Vagina (tissue), 2 donors: ENCODE measurements at regions not wholly inside any gene's neighbourhood (a gene's known extent, or its start where the extent isn't known, plus 50 kb on each side); places are given as distances from the start of the nearest gene placed in this dataset.
"Not testable (repeated sequence)": the region's sequence is repeated elsewhere in the genome, so short reads cannot be mapped to it uniquely, and the experiment has no call there.

Experiments used
- DNase-seq, 2 donors: peaks; one replicate each; pipeline ENCODE4 v3.0.0-alpha.2; 2017; ENCODE audit errors: extremely low spot score in 2 of 2
- H3K27ac ChIP-seq: fragments of 200-600 bp; sonication (generic); one replicate; pipeline ENCODE4 v1.5.1; 2019
- H3K27me3 ChIP-seq: fragments of 200-600 bp; sonication (generic); one replicate; pipeline ENCODE4 v1.5.1; 2019
- H3K36me3 ChIP-seq, 2 donors: fragments of 200-600 bp; sonication (generic); one replicate each; pipeline ENCODE4 v1.5.1; 2017 to 2019
- H3K4me1 ChIP-seq: fragments of 200-600 bp; sonication (generic); one replicate; pipeline ENCODE4 v1.5.1; 2019
- H3K4me3 ChIP-seq, 2 donors: fragments of 200-600 bp; sonication (generic); 1 replicate in 1 of 2; 2 replicates in 1 of 2; pipeline ENCODE4 v1.5.1; 2016 to 2019
- H3K9me3 ChIP-seq: fragments of 200-600 bp; sonication (generic); one replicate; pipeline ENCODE4 v1.5.1; 2019
- CTCF ChIP-seq, 3 experiments: fragments of 450-650 bp in 2 of 3; fragments of 200-600 bp in 1 of 3; sonication (generic) in 1 of 3; IDR thresholded peaks; one replicate each; pipeline ENCODE4 v1.5.1; 2017 to 2019; ENCODE audit warnings: antibody characterized with exemption in 3 of 3, mild to moderate bottlenecking in 2 of 3, moderate library complexity in 2 of 3
- POLR2A ChIP-seq, 2 donors: fragments of 450-650 bp; IDR thresholded peaks; one replicate each; pipeline ENCODE4 v1.6.1; 2017; ENCODE audit warnings: antibody characterized with exemption in 2 of 2, mild to moderate bottlenecking in 2 of 2, moderate library complexity in 2 of 2
- POLR2AphosphoS5 ChIP-seq, 2 donors: sonication (generic); formaldehyde crosslinking; IDR thresholded peaks; one replicate each; pipeline ENCODE4 v1.9.0; 2017; ENCODE audit warnings: antibody characterized with exemption in 2 of 2, mild to moderate bottlenecking in 2 of 2, low read depth in 1 of 2; ENCODE audit not compliant: insufficient read depth in 1 of 2
- intact Hi-C: fragments of 100-400 bp; cut with DNase I; formaldehyde crosslinking; loops from one replicate; pipeline ENCODE4 v1.15.1; 2023

DNA sequence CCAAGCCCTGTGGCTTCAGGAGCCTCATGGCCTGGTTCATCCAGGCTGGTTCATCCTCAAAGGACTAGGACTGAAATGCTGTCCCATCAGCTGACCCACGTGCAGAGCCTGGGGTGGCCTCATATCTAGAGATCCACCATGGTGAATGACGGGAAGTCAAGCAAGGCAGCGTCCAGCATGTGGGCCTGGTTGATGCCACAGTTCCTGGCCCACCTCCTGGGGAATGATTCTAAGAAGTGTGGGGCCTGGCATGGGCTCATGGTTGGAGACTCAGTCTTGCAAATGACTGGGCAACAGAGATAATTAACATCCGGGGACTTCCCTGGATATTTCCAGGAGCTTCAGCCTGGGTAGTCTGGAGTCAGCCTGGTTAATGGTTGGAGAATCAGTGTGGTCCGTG lies 302.4 kb upstream of the SFSWAP start:
- intact Hi-C loops = no loop called here
- no peaks in the 10 kb centered on the region for H3K36me3 ChIP-seq
- DNase-seq = no peak
- H3K9me3 ChIP-seq = no peaks in the 10 kb centered on the region
- H3K4me1 ChIP-seq = peaks cover 7% of the 10 kb centered on the region
- no peak for TF ChIP-seq CTCF (IDR thresholded peaks at IDR 0.05)
- no peak for TF ChIP-seq POLR2AphosphoS5 (IDR thresholded peaks at IDR 0.05; ENCODE audit: insufficient read depth in 1 of 2, low read depth in 1 of 2)
- no peak for TF ChIP-seq POLR2A (IDR thresholded peaks at IDR 0.05)
- H3K27me3 ChIP-seq = no peaks in the 10 kb centered on the region
- no peak overlapping the region for H3K4me3 ChIP-seq
- peak overlapping the region; percentile 57 for H3K27ac ChIP-seq

- DNase-seq = no peak
- intact Hi-C loops = no loop called here
- Histone ChIP-seq H3K9me3 (no peaks in the 10 kb centered on the region), H3K4me3 (no peak overlapping the region), H3K36me3 (no peaks in the 10 kb centered on the region), H3K27me3 (no peaks in the 10 kb centered on the region), H3K27ac (peak overlapping the region; percentile 57), H3K4me1 (peaks cover 7% of the 10 kb centered on the region)
- no peak for TF ChIP-seq POLR2AphosphoS5 (IDR thresholded peaks at IDR 0.05; ENCODE audit: insufficient read depth in 1 of 2, low read depth in 1 of 2)
These were observed 301.7 kb upstream of the SFSWAP start for GRCh38 chr12:131409211-131409610.

- H3K36me3 ChIP-seq, DNase-seq, H3K4me1 ChIP-seq, intact Hi-C loops, H3K9me3 ChIP-seq, H3K27me3 ChIP-seq, H3K27ac ChIP-seq, H3K4me3 ChIP-seq: not testable (repeated sequence)
These were observed 299.1 kb upstream of the SFSWAP start for GRCh38 chr12:131411827-131412226.

DNA sequence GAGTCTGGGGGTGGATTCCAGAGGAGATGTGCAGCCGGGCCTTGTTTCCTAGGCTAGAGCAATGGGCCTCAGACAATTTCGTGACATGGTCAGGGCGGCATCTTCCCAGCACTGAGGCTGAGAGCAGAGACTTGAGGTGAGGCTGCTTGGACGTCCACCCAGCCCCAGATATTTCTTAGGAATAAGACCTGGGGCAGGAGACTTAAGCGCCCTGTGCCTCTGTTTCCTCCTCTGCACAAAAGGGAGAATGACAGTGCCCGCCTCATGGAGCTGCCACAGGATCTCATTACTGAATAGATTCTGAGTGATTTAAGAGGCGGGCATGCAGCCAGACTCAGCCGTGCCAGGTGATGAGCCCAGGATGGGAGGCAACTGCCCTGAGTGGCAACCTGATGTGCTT lies 297.9 kb upstream of the SFSWAP start:
- Histone ChIP-seq H3K27ac (no peak overlapping the region), H3K27me3 (no peaks in the 10 kb centered on the region), H3K4me1 (no peaks in the 10 kb centered on the region), H3K9me3 (no peaks in the 10 kb centered on the region), H3K4me3 (no peak overlapping the region), H3K36me3 (no peaks in the 10 kb centered on the region)
- no peak for DNase-seq
- TF ChIP-seq POLR2A (IDR thresholded peaks at IDR 0.05) (no peak), CTCF (IDR thresholded peaks at IDR 0.05) (no peak), POLR2AphosphoS5 (IDR thresholded peaks at IDR 0.05; ENCODE audit: insufficient read depth in 1 of 2, low read depth in 1 of 2) (no peak)
- intact Hi-C loops = no loop called here

DNA sequence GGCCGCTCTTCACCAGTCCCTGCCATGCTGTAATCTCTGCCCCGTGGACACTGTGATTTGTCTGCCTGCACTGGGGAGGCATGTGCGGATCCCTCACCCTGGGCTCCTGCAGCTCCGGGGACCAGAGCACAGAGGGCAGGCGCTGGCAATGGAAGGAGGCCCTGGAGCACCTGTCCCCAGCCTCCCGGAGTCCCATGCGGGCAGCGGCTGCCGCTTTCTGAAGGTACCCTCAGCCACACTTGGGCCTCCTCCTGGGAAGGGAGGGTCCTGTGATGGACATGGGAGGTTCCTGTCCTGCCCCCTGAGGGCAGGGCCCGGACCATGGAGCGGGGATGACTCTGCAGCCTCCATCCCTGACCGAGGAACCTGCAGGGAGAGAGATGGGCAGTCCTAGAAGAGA lies 297.4 kb upstream of the SFSWAP start:
- Histone ChIP-seq H3K27me3 (no peaks in the 10 kb centered on the region), H3K9me3 (no peaks in the 10 kb centered on the region), H3K36me3 (no peaks in the 10 kb centered on the region), H3K4me3 (no peak overlapping the region), H3K4me1 (no peaks in the 10 kb centered on the region), H3K27ac (no peak overlapping the region)
- DNase-seq = no peak
- TF ChIP-seq CTCF (IDR thresholded peaks at IDR 0.05) (no peak), POLR2AphosphoS5 (IDR thresholded peaks at IDR 0.05; ENCODE audit: insufficient read depth in 1 of 2, low read depth in 1 of 2) (no peak), POLR2A (IDR thresholded peaks at IDR 0.05) (no peak)
- intact Hi-C loops = no loop called here

- H3K27me3 ChIP-seq, H3K36me3 ChIP-seq, intact Hi-C loops, DNase-seq, H3K4me1 ChIP-seq, H3K27ac ChIP-seq, H3K9me3 ChIP-seq, H3K4me3 ChIP-seq: not testable (repeated sequence)
These were observed 296.6 kb upstream of the SFSWAP start for GRCh38 chr12:131414155-131414922.
